HEK293 (cell line): ENCODE measurements at regions not wholly inside any gene's neighbourhood (a gene's known extent, or its start where the extent isn't known, plus 50 kb on each side); places are given as distances from the start of the nearest gene placed in this dataset.

Experiments used
- CTCF ChIA-PET: fragments of 350-600 bp; formaldehyde crosslinking; extraction: SDS; loops from one replicate; lab custom pipeline; 2021; ENCODE audit warnings: antibody characterized with exemption; lab: Yijun Ruan, JAX
- POLR2A ChIA-PET: fragments of 300-600 bp; formaldehyde crosslinking; extraction: SDS; loops from one replicate; lab custom pipeline; 2020; ENCODE audit warnings: antibody characterized with exemption, inconsistent platforms; lab: Yijun Ruan, JAX
- H3K27ac ChIP-seq: fragments of 200-500 bp; sonication (Bioruptor generic); 2 replicates; pipeline ENCODE4 v1.5.1; 2014; ENCODE audit warnings: low read depth, low read length, control low read depth, inconsistent platforms; ENCODE audit errors: extremely low read depth
- H3K36me3 ChIP-seq, 2 experiments: fragments of 200-500 bp in 1 of 2; sonication (Bioruptor generic) in 1 of 2; 1 replicate in 1 of 2; 2 replicates in 1 of 2; pipeline ENCODE4 v1.5.1; 2014 to 2017; ENCODE audit warnings: inconsistent platforms in 2 of 2, low read length in 2 of 2; ENCODE audit not compliant: control insufficient read depth in 2 of 2, insufficient read depth in 1 of 2
- H3K4me1 ChIP-seq: fragments of 200-500 bp; sonication (Bioruptor generic); 2 replicates; pipeline ENCODE4 v1.5.1; 2014; ENCODE audit warnings: mild to moderate bottlenecking, low read length, inconsistent platforms; ENCODE audit not compliant: control insufficient read depth, insufficient read depth
- H3K4me3 ChIP-seq: 2 replicates; pipeline ENCODE4 v1.5.1; 2011; ENCODE audit warnings: low read depth, mild to moderate bottlenecking, control low read depth, low read length, moderate library complexity
- H3K9me3 ChIP-seq: fragments of 200-500 bp; sonication (Bioruptor generic); 2 replicates; pipeline ENCODE4 v1.5.1; 2014; ENCODE audit warnings: low read depth, low read length, inconsistent platforms; ENCODE audit not compliant: control insufficient read depth, insufficient read depth
- BCL6B ChIP-seq: fragments of 450-650 bp; formaldehyde crosslinking; IDR thresholded peaks from 2 replicates; pipeline ENCODE4 v1.5.1; 2017; ENCODE audit warnings: missing biosample characterization, missing genetic modification characterization
- GFI1B ChIP-seq: fragments of 450-650 bp; formaldehyde crosslinking; IDR thresholded peaks from 2 replicates; pipeline ENCODE4 v1.5.1; 2016; ENCODE audit warnings: missing biosample characterization, missing genetic modification characterization
- GLIS1 ChIP-seq: fragments of 450-650 bp; formaldehyde crosslinking; IDR thresholded peaks from 2 replicates; pipeline ENCODE4 v1.5.1; 2016; ENCODE audit warnings: missing biosample characterization, missing genetic modification characterization
- MYNN ChIP-seq: fragments of 450-650 bp; formaldehyde crosslinking; IDR thresholded peaks from 2 replicates; pipeline ENCODE4 v1.5.1; 2016; ENCODE audit warnings: missing biosample characterization, missing genetic modification characterization, borderline replicate concordance
- SCRT1 ChIP-seq: fragments of 450-650 bp; formaldehyde crosslinking; IDR thresholded peaks from 2 replicates; pipeline ENCODE4 v1.5.1; 2016; ENCODE audit warnings: missing biosample characterization, missing genetic modification characterization, borderline replicate concordance
- SP3 ChIP-seq: fragments of 450-650 bp; formaldehyde crosslinking; IDR thresholded peaks from 2 replicates; pipeline ENCODE4 v1.5.1; 2016; ENCODE audit warnings: missing biosample characterization, missing genetic modification characterization
- YY1 ChIP-seq: fragments of 450-650 bp; formaldehyde crosslinking; IDR thresholded peaks from 2 replicates; pipeline ENCODE4 v1.5.1; 2018; ENCODE audit warnings: missing biosample characterization, missing genetic modification characterization
- ZBTB21 ChIP-seq: fragments of 450-650 bp; formaldehyde crosslinking; IDR thresholded peaks from 2 replicates; pipeline ENCODE4 v1.5.1; 2017; ENCODE audit warnings: missing biosample characterization, missing genetic modification characterization
- ZFP37 ChIP-seq: fragments of 450-650 bp; formaldehyde crosslinking; IDR thresholded peaks from 2 replicates; pipeline ENCODE4 v1.5.1; 2016; ENCODE audit warnings: missing biosample characterization, missing genetic modification characterization
- ZIC2 ChIP-seq: fragments of 450-650 bp; formaldehyde crosslinking; IDR thresholded peaks from 2 replicates; pipeline ENCODE4 v1.5.1; 2016; ENCODE audit warnings: missing biosample characterization, missing genetic modification characterization
- ZNF114 ChIP-seq: fragments of 450-650 bp; formaldehyde crosslinking; IDR thresholded peaks from 2 replicates; pipeline ENCODE4 v1.5.0; 2017; ENCODE audit warnings: missing biosample characterization, missing genetic modification characterization
- ZNF174 ChIP-seq: fragments of 450-650 bp; formaldehyde crosslinking; IDR thresholded peaks from 2 replicates; pipeline ENCODE4 v1.5.0; 2017; ENCODE audit warnings: missing biosample characterization, mild to moderate bottlenecking, missing genetic modification characterization
- ZNF175 ChIP-seq: fragments of 450-650 bp; formaldehyde crosslinking; IDR thresholded peaks from 2 replicates; pipeline ENCODE4 v1.5.1; 2016; ENCODE audit warnings: missing biosample characterization, missing genetic modification characterization
- ZNF2 ChIP-seq: fragments of 450-650 bp; formaldehyde crosslinking; IDR thresholded peaks from 2 replicates; pipeline ENCODE4 v1.5.1; 2016; ENCODE audit warnings: missing biosample characterization, missing genetic modification characterization
- ZNF214 ChIP-seq: fragments of 450-650 bp; formaldehyde crosslinking; IDR thresholded peaks from 2 replicates; pipeline ENCODE4 v1.5.1; 2017; ENCODE audit warnings: missing biosample characterization, mild to moderate bottlenecking, missing genetic modification characterization, borderline replicate concordance
- ZNF362 ChIP-seq: fragments of 450-650 bp; formaldehyde crosslinking; IDR thresholded peaks from 2 replicates; pipeline ENCODE4 v1.5.1; 2016; ENCODE audit warnings: missing biosample characterization, missing genetic modification characterization
- ZNF391 ChIP-seq: fragments of 450-650 bp; formaldehyde crosslinking; IDR thresholded peaks from 2 replicates; pipeline ENCODE4 v1.5.1; 2016; ENCODE audit warnings: low read depth, missing biosample characterization, missing genetic modification characterization, borderline replicate concordance
- ZNF394 ChIP-seq: fragments of 450-650 bp; formaldehyde crosslinking; IDR thresholded peaks from 2 replicates; pipeline ENCODE4 v1.5.1; 2016; ENCODE audit warnings: missing biosample characterization, missing genetic modification characterization, mild to moderate bottlenecking, moderate library complexity, borderline replicate concordance
- ZNF48 ChIP-seq: fragments of 450-650 bp; formaldehyde crosslinking; IDR thresholded peaks from 2 replicates; pipeline ENCODE4 v1.5.1; 2016; ENCODE audit warnings: missing biosample characterization, missing genetic modification characterization
- ZNF514 ChIP-seq: fragments of 450-650 bp; formaldehyde crosslinking; IDR thresholded peaks from 2 replicates; pipeline ENCODE4 v1.5.1; 2016; ENCODE audit warnings: missing biosample characterization, missing genetic modification characterization
- ZNF610 ChIP-seq: fragments of 450-650 bp; formaldehyde crosslinking; IDR thresholded peaks from 2 replicates; pipeline ENCODE4 v1.5.1; 2016; ENCODE audit warnings: missing biosample characterization, missing genetic modification characterization, borderline replicate concordance
- ZNF670 ChIP-seq: fragments of 450-650 bp; formaldehyde crosslinking; IDR thresholded peaks from 2 replicates; pipeline ENCODE4 v1.5.1; 2016; ENCODE audit warnings: missing biosample characterization, missing genetic modification characterization, low read depth
- ZNF704 ChIP-seq: fragments of 450-650 bp; formaldehyde crosslinking; IDR thresholded peaks from 2 replicates; pipeline ENCODE4 v1.5.1; 2016; ENCODE audit warnings: missing biosample characterization, missing genetic modification characterization
- ZNF785 ChIP-seq: fragments of 450-650 bp; formaldehyde crosslinking; IDR thresholded peaks from 2 replicates; pipeline ENCODE4 v1.5.1; 2016; ENCODE audit warnings: missing biosample characterization, missing genetic modification characterization
- ZNF837 ChIP-seq: fragments of 450-650 bp; formaldehyde crosslinking; IDR thresholded peaks from 2 replicates; pipeline ENCODE4 v1.5.1; 2016; ENCODE audit warnings: missing biosample characterization, missing genetic modification characterization
- ZSCAN18 ChIP-seq: fragments of 450-650 bp; formaldehyde crosslinking; IDR thresholded peaks from 2 replicates; pipeline ENCODE4 v1.5.1; 2016; ENCODE audit warnings: missing biosample characterization, missing genetic modification characterization

- TF ChIP-seq ZNF394 (tag by site-specific recombination) (no peak), ZNF114 (tag by site-specific recombination) (no peak), ZNF174 (tag by site-specific recombination) (no peak), BCL6B (tag by site-specific recombination) (no peak), ZNF48 (tag by site-specific recombination) (no peak), ZBTB21 (tag by site-specific recombination) (no peak), SP3 (tag by site-specific recombination) (no peak), YY1 (tag by site-specific recombination) (no peak), ZNF610 (tag by site-specific recombination) (no peak), ZSCAN18 (tag by site-specific recombination) (no peak)
Measured at GRCh38 chr9:89254773-89255125, 56.2 kb upstream of the CKS2 start (continued).

GRCh38 chr9:89256225-89256624 lies 54.8 kb upstream of the CKS2 start:
- ChIA-PET CTCF (no interaction called here), POLR2A (no interaction called here)
- Histone ChIP-seq H3K4me3 (no peak overlapping the region), H3K36me3 (no peaks in the 10 kb centered on the region), H3K27ac (no peak overlapping the region), H3K4me1 (no peaks in the 10 kb centered on the region), H3K9me3 (no peaks in the 10 kb centered on the region)
- TF ChIP-seq ZNF391, result no peak
- no peak for TF ChIP-seq GFI1B
- no peak for TF ChIP-seq ZNF837

GRCh38 chr9:89256642-89257041 lies 54.4 kb upstream of the CKS2 start:
- POLR2A ChIA-PET, result interaction anchor here (1.0 kb wide), 1 partner anchor 16 kb away, joined by 5 read pairs; no protein-coding TSS in a partner anchor
- CTCF ChIA-PET, result no interaction called here
- TF ChIP-seq ZIC2 (tag by site-specific recombination), result 0 out of 2 replicates have a peak, but pooled peaks have one; percentile 16
- TF ChIP-seq SCRT1 (tag by site-specific recombination), result no peak
- peak; percentile 76 for TF ChIP-seq GLIS1 (tag by site-specific recombination)

GRCh38 chr9:89260525-89260924 lies 50.5 kb upstream of the CKS2 start:
- Histone ChIP-seq H3K9me3 (no peaks in the 10 kb centered on the region), H3K36me3 (no peaks in the 10 kb centered on the region), H3K4me3 (no peak overlapping the region), H3K4me1 (no peaks in the 10 kb centered on the region), H3K27ac (no peak overlapping the region)
- POLR2A ChIA-PET, result no interaction called here
- CTCF ChIA-PET, result no interaction called here
- TF ChIP-seq ZNF175 (tag by site-specific recombination) (no peak), ZNF214 (tag by site-specific recombination) (no peak), ZNF670 (no peak), ZNF2 (tag by site-specific recombination) (no peak), ZNF785 (tag by site-specific recombination) (no peak), ZFP37 (tag by site-specific recombination) (no peak), ZNF362 (tag by site-specific recombination) (no peak), ZNF704 (tag by site-specific recombination) (no peak), MYNN (tag by site-specific recombination) (no peak), ZSCAN18 (tag by site-specific recombination) (no peak), ZNF514 (no peak)

More at GRCh38 chr9:89256642-89257041, 54.4 kb upstream of the CKS2 start:
- Histone ChIP-seq H3K4me1 (no peaks in the 10 kb centered on the region), H3K9me3 (no peaks in the 10 kb centered on the region), H3K36me3 (no peaks in the 10 kb centered on the region), H3K4me3 (no peak overlapping the region), H3K27ac (no peak overlapping the region)
